Fibroblast of lung (primary cell): ENCODE measurements at regions not wholly inside any gene's neighbourhood (a gene's known extent, or its start where the extent isn't known, plus 50 kb on each side); places are given as distances from the start of the nearest gene placed in this dataset.

Experiments used
- DNase-seq, 2 donors: peaks; one replicate each; pipeline versions ENCODE4 v3.0.0 to v3.0.0-alpha.2; 2010; ENCODE audit warnings: low read depth in 2 of 2
- H2AFZ ChIP-seq: 2 replicates; pipeline ENCODE4 v1.5.1; 2012; ENCODE audit warnings: low read length, control low read depth, inconsistent platforms
- H3K27ac ChIP-seq: 2 replicates; pipeline ENCODE4 v1.5.1; 2011; ENCODE audit warnings: low read length, control low read depth; ENCODE audit not compliant: insufficient read depth
- H3K27me3 ChIP-seq: 2 replicates; pipeline ENCODE4 v1.5.1; 2011; ENCODE audit warnings: mild to moderate bottlenecking, low read length; ENCODE audit not compliant: control insufficient read depth, insufficient read depth
- H3K36me3 ChIP-seq: 2 replicates; pipeline ENCODE4 v1.5.1; 2011; ENCODE audit warnings: low read length; ENCODE audit not compliant: control insufficient read depth, insufficient read depth
- H3K4me1 ChIP-seq: 2 replicates; pipeline ENCODE4 v1.5.1; 2011; ENCODE audit warnings: low read length; ENCODE audit not compliant: control insufficient read depth, insufficient read depth; ENCODE audit errors: extremely low read depth
- H3K4me2 ChIP-seq: 2 replicates; pipeline ENCODE4 v1.5.1; 2011; ENCODE audit warnings: low read length, control low read depth; ENCODE audit not compliant: insufficient read depth; ENCODE audit errors: extremely low read depth
- H3K4me3 ChIP-seq, 4 experiments: fragments of 200-600 bp in 1 of 4; sonication (generic) in 1 of 4; replicated peaks in 1 of 4; 2 replicates each; pipeline ENCODE4 v1.5.1; 2011 to 2016; ENCODE audit warnings: low read length in 4 of 4, low read depth in 3 of 4, mild to moderate bottlenecking in 3 of 4, control low read depth in 2 of 4, inconsistent platforms in 1 of 4, mixed read lengths in 1 of 4; ENCODE audit not compliant: insufficient read depth in 1 of 4; ENCODE audit errors: control extremely low read depth in 1 of 4
- H3K79me2 ChIP-seq: 2 replicates; pipeline ENCODE4 v1.5.1; 2012; ENCODE audit warnings: mild to moderate bottlenecking, low read length, inconsistent platforms; ENCODE audit not compliant: control insufficient read depth, insufficient read depth
- H3K9ac ChIP-seq: 2 replicates; pipeline ENCODE4 v1.5.1; 2011; ENCODE audit warnings: mild to moderate bottlenecking, low read length, control low read depth; ENCODE audit not compliant: insufficient read depth
- H3K9me3 ChIP-seq: 2 replicates; pipeline ENCODE4 v1.5.1; 2012; ENCODE audit warnings: low read depth, low read length; ENCODE audit not compliant: control insufficient read depth, insufficient read depth
- H4K20me1 ChIP-seq: 2 replicates; pipeline ENCODE4 v1.5.1; 2011; ENCODE audit warnings: low read length; ENCODE audit not compliant: control insufficient read depth, insufficient read depth; ENCODE audit errors: extremely low read depth
- EZH2 ChIP-seq: IDR thresholded peaks from 2 replicates; pipeline ENCODE4 v1.5.1; 2012; ENCODE audit warnings: low read length, control low read depth, mild to moderate bottlenecking; ENCODE audit errors: missing control alignments
- TF ChIP-seq, protein P1 (sequence below), 2 donors: IDR thresholded peaks in 1 of 2; conservative IDR thresholded peaks in 1 of 2; 1 replicate in 1 of 2; 2 replicates in 1 of 2; pipeline ENCODE4 v1.5.1; 2011 to 2012; ENCODE audit warnings: low read length in 2 of 2, control low read depth in 1 of 2, inconsistent platforms in 1 of 2, low read depth in 1 of 2, mild to moderate bottlenecking in 1 of 2

DNA sequence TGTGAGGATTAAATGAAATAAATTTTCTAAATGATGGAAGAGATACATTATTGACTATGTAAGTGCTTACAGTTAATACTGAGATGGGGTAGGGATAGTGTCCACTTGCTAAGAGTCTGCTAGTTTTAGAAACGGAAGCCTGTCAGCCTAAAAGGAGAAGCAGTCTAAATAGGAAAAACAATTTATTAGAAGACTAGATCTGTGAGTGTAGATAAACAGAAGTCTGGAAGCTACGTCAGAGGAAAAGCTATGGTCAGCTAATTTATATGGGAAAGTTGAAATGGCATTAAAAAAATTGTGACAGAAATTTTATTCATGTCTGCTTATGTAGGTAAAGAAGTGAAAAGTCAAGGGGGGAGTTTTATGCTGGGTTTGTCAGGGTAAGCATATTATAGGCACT, 1338.4 kb upstream of the CHAC2 start:
- Histone ChIP-seq H3K79me2 (no peaks in the 10 kb centered on the region), H3K4me3 (no peak overlapping the region), H4K20me1 (no peaks in the 10 kb centered on the region), H3K36me3 (no peaks in the 10 kb centered on the region), H3K9ac (no peak overlapping the region), H3K9me3 (no peaks in the 10 kb centered on the region), H2AFZ (no peak overlapping the region), H3K4me2 (no peak overlapping the region), H3K27me3 (no peaks in the 10 kb centered on the region), H3K4me1 (no peaks in the 10 kb centered on the region), H3K27ac (no peak overlapping the region)
- no peak for DNase-seq
- no peak for TF ChIP-seq EZH2
- TF ChIP-seq, protein P1, sequence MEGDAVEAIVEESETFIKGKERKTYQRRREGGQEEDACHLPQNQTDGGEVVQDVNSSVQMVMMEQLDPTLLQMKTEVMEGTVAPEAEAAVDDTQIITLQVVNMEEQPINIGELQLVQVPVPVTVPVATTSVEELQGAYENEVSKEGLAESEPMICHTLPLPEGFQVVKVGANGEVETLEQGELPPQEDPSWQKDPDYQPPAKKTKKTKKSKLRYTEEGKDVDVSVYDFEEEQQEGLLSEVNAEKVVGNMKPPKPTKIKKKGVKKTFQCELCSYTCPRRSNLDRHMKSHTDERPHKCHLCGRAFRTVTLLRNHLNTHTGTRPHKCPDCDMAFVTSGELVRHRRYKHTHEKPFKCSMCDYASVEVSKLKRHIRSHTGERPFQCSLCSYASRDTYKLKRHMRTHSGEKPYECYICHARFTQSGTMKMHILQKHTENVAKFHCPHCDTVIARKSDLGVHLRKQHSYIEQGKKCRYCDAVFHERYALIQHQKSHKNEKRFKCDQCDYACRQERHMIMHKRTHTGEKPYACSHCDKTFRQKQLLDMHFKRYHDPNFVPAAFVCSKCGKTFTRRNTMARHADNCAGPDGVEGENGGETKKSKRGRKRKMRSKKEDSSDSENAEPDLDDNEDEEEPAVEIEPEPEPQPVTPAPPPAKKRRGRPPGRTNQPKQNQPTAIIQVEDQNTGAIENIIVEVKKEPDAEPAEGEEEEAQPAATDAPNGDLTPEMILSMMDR (conservative IDR thresholded peaks at IDR 0.05 in 1 of 2, IDR thresholded peaks at IDR 0.05 in 1 of 2; ENCODE audit: low read depth in 1 of 2, low read length in 2 of 2): no peak

DNA sequence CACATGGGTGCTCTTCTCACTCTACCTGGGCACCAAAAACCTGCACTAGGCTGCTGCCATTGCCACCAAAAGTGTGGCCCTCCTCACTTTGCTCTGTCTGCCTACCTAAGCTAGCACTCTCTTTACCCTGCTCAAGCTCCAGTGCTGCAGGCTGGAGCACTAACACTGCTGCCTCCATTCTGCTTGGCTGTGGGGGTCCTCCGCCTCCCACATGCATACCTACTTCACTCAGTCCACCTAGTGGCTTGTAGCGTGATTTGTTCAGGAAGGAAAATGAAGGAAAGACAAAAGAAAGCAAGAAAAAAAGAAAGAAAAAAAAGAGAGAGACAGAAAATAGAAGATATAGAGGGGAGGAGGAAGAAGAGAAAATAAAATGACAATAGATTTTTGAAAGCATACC, 1339.4 kb upstream of the CHAC2 start:
- H3K79me2 ChIP-seq: no peaks in the 10 kb centered on the region
- no peak for DNase-seq
- H3K9me3 ChIP-seq: no peaks in the 10 kb centered on the region
- no peaks in the 10 kb centered on the region for H3K4me1 ChIP-seq
- H3K36me3 ChIP-seq: no peaks in the 10 kb centered on the region
- no peak overlapping the region for H3K4me2 ChIP-seq
- H2AFZ ChIP-seq: no peak overlapping the region
- H4K20me1 ChIP-seq: no peaks in the 10 kb centered on the region
- H3K4me3 ChIP-seq: no peak overlapping the region
- H3K27me3 ChIP-seq: no peaks in the 10 kb centered on the region
- no peak overlapping the region for H3K9ac ChIP-seq
- no peak for TF ChIP-seq EZH2
- TF ChIP-seq, protein P1 (conservative IDR thresholded peaks at IDR 0.05 in 1 of 2, IDR thresholded peaks at IDR 0.05 in 1 of 2; ENCODE audit: low read depth in 1 of 2, low read length in 2 of 2): no peak
- no peak overlapping the region for H3K27ac ChIP-seq

DNA sequence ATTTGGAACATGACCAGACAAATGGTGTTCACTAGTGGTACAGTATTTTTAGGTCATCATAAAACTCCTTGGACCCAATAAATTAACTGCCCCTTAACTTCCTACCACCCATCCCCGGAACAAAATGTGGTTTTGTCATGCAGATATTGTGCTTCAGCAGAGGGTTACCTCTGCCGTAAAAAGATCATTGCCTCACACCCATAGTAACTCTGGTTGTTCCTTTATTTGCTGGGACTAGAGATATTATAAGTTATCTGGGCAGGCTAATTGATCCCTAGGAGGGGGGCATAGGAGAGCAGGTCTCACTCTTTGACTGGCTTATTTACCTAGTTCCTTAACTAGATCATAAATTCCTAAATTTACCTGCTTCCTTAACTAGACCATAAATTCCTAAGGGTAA, 1343.9 kb upstream of the CHAC2 start:
- Histone ChIP-seq H3K27ac (no peak overlapping the region), H3K27me3 (no peaks in the 10 kb centered on the region), H3K4me3 (no peak overlapping the region), H3K4me2 (no peak overlapping the region), H3K4me1 (no peaks in the 10 kb centered on the region), H3K9me3 (no peaks in the 10 kb centered on the region), H4K20me1 (no peaks in the 10 kb centered on the region), H3K9ac (no peak overlapping the region), H3K79me2 (no peaks in the 10 kb centered on the region), H2AFZ (no peak overlapping the region), H3K36me3 (no peaks in the 10 kb centered on the region)
- no peak for TF ChIP-seq EZH2
- TF ChIP-seq, protein P1 (conservative IDR thresholded peaks at IDR 0.05 in 1 of 2, IDR thresholded peaks at IDR 0.05 in 1 of 2; ENCODE audit: low read depth in 1 of 2, low read length in 2 of 2): no peak
- DNase-seq: no peak
